ENCODE measurements at regions not wholly inside any gene's neighbourhood (a gene's known extent, or its start where the extent isn't known, plus 50 kb on each side); places are given as distances from the start of the nearest gene placed in this dataset.
A peak's percentile ranks its signal among the peaks of the same experiment; 100 is the strongest.

GRCh38 chr5:90037646-90038045 is 371.9 kb downstream of the CETN3 start:
- ATAC-seq (no peak), DNase-seq (no peak)
- H3K4me2 ChIP-seq (ENCODE audit: low read length), result no peak overlapping the region
- no peaks in the 10 kb centered on the region for H3F3A ChIP-seq (ENCODE audit: low read length, unreplicated experiment)
- H3K27ac ChIP-seq (ENCODE audit: low read length), result no peak overlapping the region
- H3K4me3 ChIP-seq (ENCODE audit: low read length), result no peak overlapping the region
- TF ChIP-seq EZH2 (IDR thresholded peaks at IDR 0.05; ENCODE audit: low read length, unreplicated experiment), result no peak
- TF ChIP-seq EZH2phosphoT487 (IDR thresholded peaks at IDR 0.05; ENCODE audit: borderline replicate concordance, low read length), result no peak
- no peak for TF ChIP-seq CTCF (conservative IDR thresholded peaks at IDR 0.05; ENCODE audit: low read depth, low read length)
- ChIA-PET POLR2A (ENCODE audit: unreplicated experiment) (no interaction called here), CTCF (no interaction called here)
- H4K20me1 ChIP-seq (ENCODE audit: low read length), result no peaks in the 10 kb centered on the region
- H3K9ac ChIP-seq (ENCODE audit: low read length), result no peak overlapping the region
- no peaks in the 10 kb centered on the region for H3K27me3 ChIP-seq (ENCODE audit: low read length)
- no peaks in the 10 kb centered on the region for H3K9me2 ChIP-seq (replicated peaks; ENCODE audit: low read length)
- H3K79me2 ChIP-seq (ENCODE audit: low read length), result no peaks in the 10 kb centered on the region
- intact Hi-C loops (cut with micrococcal nuclease), result no loop called here
- H3K9me3 ChIP-seq (ENCODE audit: low read length), result no peaks in the 10 kb centered on the region
- no TSS peak for BruUV-seq (replicated peaks)
- H3K36me3 ChIP-seq (ENCODE audit: low read depth, low read length), result no peaks in the 10 kb centered on the region
- H3K4me1 ChIP-seq (ENCODE audit: insufficient read depth, low read length), result no peaks in the 10 kb centered on the region
- H2AFZ ChIP-seq (ENCODE audit: low read length), result no peak overlapping the region

GRCh38 chr5:90022711-90023053 is 386.9 kb downstream of the CETN3 start:
- H3K36me3 ChIP-seq (ENCODE audit: low read depth, low read length), result no peaks in the 10 kb centered on the region
- H3K79me2 ChIP-seq (ENCODE audit: low read length), result no peaks in the 10 kb centered on the region
- ChIA-PET POLR2A (ENCODE audit: unreplicated experiment) (no interaction called here), CTCF (no interaction called here)
- ATAC-seq (no peak), DNase-seq (no peak)
- no peaks in the 10 kb centered on the region for H3K9me2 ChIP-seq (replicated peaks; ENCODE audit: low read length)
- peak overlapping the region; percentile 79 for H3K4me2 ChIP-seq (ENCODE audit: low read length)
- no TSS peak for BruUV-seq (replicated peaks)
- intact Hi-C loops (cut with micrococcal nuclease), result loop anchor here (1.0 to 10.0 kb wide), 4 partner anchors 72 to 165 kb away; no protein-coding TSS in a partner anchor
- no peaks in the 10 kb centered on the region for H3F3A ChIP-seq (ENCODE audit: low read length, unreplicated experiment)
- H3K9ac ChIP-seq (ENCODE audit: low read length), result peak overlapping the region; percentile 86
- TF ChIP-seq EZH2phosphoT487 (IDR thresholded peaks at IDR 0.05; ENCODE audit: borderline replicate concordance, low read length) (no peak), EZH2 (IDR thresholded peaks at IDR 0.05; ENCODE audit: low read length, unreplicated experiment) (no peak), CTCF (conservative IDR thresholded peaks at IDR 0.05; ENCODE audit: low read depth, low read length) (no peak)
- H4K20me1 ChIP-seq (ENCODE audit: low read length), result no peaks in the 10 kb centered on the region
- H3K4me3 ChIP-seq (ENCODE audit: low read length), result no peak overlapping the region
- no peaks in the 10 kb centered on the region for H3K27me3 ChIP-seq (ENCODE audit: low read length)
- H2AFZ ChIP-seq (ENCODE audit: low read length), result peak overlapping the region; percentile 24
- H3K27ac ChIP-seq (ENCODE audit: low read length), result peak overlapping the region; percentile 97
- no peaks in the 10 kb centered on the region for H3K9me3 ChIP-seq (ENCODE audit: low read length)
- H3K4me1 ChIP-seq (ENCODE audit: insufficient read depth, low read length), result peaks cover 23% of the 10 kb centered on the region

GRCh38 chr5:90022002-90022710 is 387.4 kb downstream of the CETN3 start:
- H3K9me2 ChIP-seq (replicated peaks; ENCODE audit: low read length), result no peaks in the 10 kb centered on the region
- H3K4me1 ChIP-seq (ENCODE audit: insufficient read depth, low read length), result peaks cover 23% of the 10 kb centered on the region
- no peaks in the 10 kb centered on the region for H3F3A ChIP-seq (ENCODE audit: low read length, unreplicated experiment)
- CTCF ChIA-PET, result no interaction called here
- H2AFZ ChIP-seq (ENCODE audit: low read length), result peak overlapping the region; percentile 24
- H3K9ac ChIP-seq (ENCODE audit: low read length), result peak overlapping the region; percentile 86
- POLR2A ChIA-PET (ENCODE audit: unreplicated experiment), result no interaction called here
- peak; percentile 62 for DNase-seq
- peak overlapping the region; percentile 79 for H3K4me2 ChIP-seq (ENCODE audit: low read length)
- peak; percentile 23; the same call in 1 of the 2 replicates for ATAC-seq
- peak overlapping the region; percentile 97 for H3K27ac ChIP-seq (ENCODE audit: low read length)
- intact Hi-C loops (cut with micrococcal nuclease), result loop anchor here (1.0 to 10.0 kb wide), 4 partner anchors 73 to 165 kb away; no protein-coding TSS in a partner anchor
- H3K79me2 ChIP-seq (ENCODE audit: low read length), result no peaks in the 10 kb centered on the region
- no peak overlapping the region for H3K4me3 ChIP-seq (ENCODE audit: low read length)
- no TSS peak for BruUV-seq (replicated peaks)
- no peaks in the 10 kb centered on the region for H3K9me3 ChIP-seq (ENCODE audit: low read length)
- H4K20me1 ChIP-seq (ENCODE audit: low read length), result no peaks in the 10 kb centered on the region
- H3K27me3 ChIP-seq (ENCODE audit: low read length), result no peaks in the 10 kb centered on the region
- H3K36me3 ChIP-seq (ENCODE audit: low read depth, low read length), result no peaks in the 10 kb centered on the region
- TF ChIP-seq CTCF (conservative IDR thresholded peaks at IDR 0.05; ENCODE audit: low read depth, low read length), result no peak
- no peak for TF ChIP-seq EZH2phosphoT487 (IDR thresholded peaks at IDR 0.05; ENCODE audit: borderline replicate concordance, low read length)
- TF ChIP-seq EZH2 (IDR thresholded peaks at IDR 0.05; ENCODE audit: low read length, unreplicated experiment), result no peak

Measured in PC-3 (cell line).